Naive B cell (primary cell): ENCODE measurements at regions not wholly inside any gene's neighbourhood (a gene's known extent, or its start where the extent isn't known, plus 50 kb on each side); places are given as distances from the start of the nearest gene placed in this dataset.
"Not testable (repeated sequence)": the region's sequence is repeated elsewhere in the genome, so short reads cannot be mapped to it uniquely, and the experiment has no call there.

ENCODE experiments used
- ATAC-seq, 2 donors: fragments of 150-1000 bp; cut with Tn5 transposase; 2 replicates each; pipeline ENCODE4 v1.10.0; 2021; ENCODE audit warnings: low read depth in 2 of 2, mild to moderate bottlenecking in 2 of 2, moderate library complexity in 2 of 2
- DNase-seq: peaks from one replicate; pipeline ENCODE4 v3.0.0; 2022
- H3K27ac Mint-ChIP-seq, 6 donors: one replicate each; pipeline ENCODE4 v1.8.0; 2020 to 2022; ENCODE audit warnings: mild to moderate bottlenecking in 6 of 6, mixed read lengths in 6 of 6, moderate library complexity in 5 of 6, inconsistent platforms in 2 of 6
- H3K27me3 Mint-ChIP-seq, 3 donors: one replicate each; pipeline ENCODE4 v1.8.0; 2021 to 2022; ENCODE audit warnings: mixed read lengths in 3 of 3, mild to moderate bottlenecking in 1 of 3
- H3K36me3 Mint-ChIP-seq, 2 donors: one replicate each; pipeline ENCODE4 v1.8.0; 2020 to 2022; ENCODE audit warnings: mixed read lengths in 2 of 2, inconsistent platforms in 1 of 2, mild to moderate bottlenecking in 1 of 2
- H3K4me1 Mint-ChIP-seq, 3 donors: one replicate each; pipeline ENCODE4 v1.8.0; 2020 to 2022; ENCODE audit warnings: mixed read lengths in 3 of 3, inconsistent platforms in 1 of 3, mild to moderate bottlenecking in 1 of 3, moderate library complexity in 1 of 3
- H3K4me3 Mint-ChIP-seq, 8 donors: one replicate each; pipeline ENCODE4 v1.8.0; 2020 to 2022; ENCODE audit warnings: mild to moderate bottlenecking in 8 of 8, mixed read lengths in 8 of 8, moderate library complexity in 8 of 8, inconsistent platforms in 2 of 8
- H3K9me3 Mint-ChIP-seq, 7 donors: one replicate each; pipeline ENCODE4 v1.8.0; 2020 to 2022; ENCODE audit warnings: mixed read lengths in 7 of 7, mild to moderate bottlenecking in 5 of 7, inconsistent platforms in 2 of 7, moderate library complexity in 1 of 7

DNA sequence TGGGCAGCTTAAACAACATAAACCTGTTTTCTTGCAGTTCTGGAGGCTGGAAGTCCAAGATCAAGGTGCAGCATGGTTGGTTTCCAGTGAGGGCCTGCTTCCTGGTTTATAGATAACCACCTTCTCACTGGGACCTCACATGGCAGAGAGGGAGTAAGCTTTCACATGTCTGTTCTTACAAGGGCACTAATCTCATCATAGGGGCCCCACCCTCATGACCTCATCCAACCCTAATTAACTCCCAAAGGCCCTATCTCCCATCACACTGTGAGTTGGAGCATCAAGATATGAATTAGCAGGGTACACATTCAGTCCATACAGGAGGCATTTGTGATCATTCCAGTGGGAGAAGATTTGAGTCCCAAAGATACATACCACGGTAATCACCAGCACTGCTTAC, 50.5 kb upstream of the GRIN2A start:
- Mint-ChIP-seq H3K27ac (no peak overlapping the region), H3K4me3 (no peak overlapping the region), H3K36me3 (peaks cover 0 to 14% of the 10 kb centered on the region in 2 donors), H3K4me1 (peaks cover 14 to 33% (median 20%) of the 10 kb centered on the region in 3 donors), H3K27me3 (peaks cover 13 to 18% (median 15%) of the 10 kb centered on the region in 3 donors), H3K9me3 (peaks cover 5 to 26% (median 11%) of the 10 kb centered on the region in 7 donors)
- ATAC-seq (no peak), DNase-seq (no peak)

- Mint-ChIP-seq H3K27me3 (peaks cover 10 to 31% (median 16%) of the 10 kb centered on the region in 3 donors), H3K36me3 (no peaks in the 10 kb centered on the region), H3K27ac (no peak overlapping the region), H3K4me1 (peaks cover 7 to 14% (median 13%) of the 10 kb centered on the region in 3 donors), H3K9me3 (no peaks in the 10 kb centered on the region), H3K4me3 (no peak overlapping the region)
- ATAC-seq (no peak), DNase-seq (no peak)
Measured at GRCh38 chr16:10239640-10240039, 57.4 kb upstream of the GRIN2A start.

- Mint-ChIP-seq H3K9me3 (no peaks in the 10 kb centered on the region), H3K36me3 (no peaks in the 10 kb centered on the region), H3K4me3 (no peak overlapping the region), H3K27me3 (peaks cover 10 to 31% (median 11%) of the 10 kb centered on the region in 3 donors), H3K27ac (peak overlapping the region in 1 of 6 donors; percentile 54), H3K4me1 (peaks cover 7 to 14% (median 13%) of the 10 kb centered on the region in 3 donors)
- no peak for ATAC-seq
- no peak for DNase-seq
Measured at GRCh38 chr16:10240854-10241613, 58.8 kb upstream of the GRIN2A start.

DNA sequence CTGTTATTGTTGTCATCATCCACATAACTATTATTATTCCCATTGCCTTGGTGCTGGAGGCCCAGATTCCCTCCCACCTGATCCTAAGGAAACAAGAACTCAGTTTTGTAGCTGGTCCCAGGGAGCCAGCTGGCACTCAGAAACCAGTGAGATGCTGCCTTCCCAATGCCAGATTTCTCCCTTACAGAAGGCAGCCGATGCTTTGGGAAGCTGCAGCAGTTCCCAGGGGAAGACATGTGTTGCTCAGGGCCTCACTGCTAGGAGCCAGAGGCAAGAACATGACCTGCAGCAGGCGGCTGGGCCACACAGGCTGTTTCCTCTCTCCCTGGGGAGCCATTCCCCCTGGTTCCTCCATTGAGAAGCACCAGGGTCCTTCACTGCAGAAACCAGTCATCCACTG, 59.9 kb upstream of the GRIN2A start:
- Mint-ChIP-seq H3K9me3 (no peaks in the 10 kb centered on the region), H3K27ac (no peak overlapping the region), H3K27me3 (peaks cover 5 to 29% (median 11%) of the 10 kb centered on the region in 3 donors), H3K36me3 (no peaks in the 10 kb centered on the region), H3K4me3 (no peak overlapping the region), H3K4me1 (peaks cover 7 to 14% (median 13%) of the 10 kb centered on the region in 3 donors)
- no peak for DNase-seq
- no peak for ATAC-seq

DNA sequence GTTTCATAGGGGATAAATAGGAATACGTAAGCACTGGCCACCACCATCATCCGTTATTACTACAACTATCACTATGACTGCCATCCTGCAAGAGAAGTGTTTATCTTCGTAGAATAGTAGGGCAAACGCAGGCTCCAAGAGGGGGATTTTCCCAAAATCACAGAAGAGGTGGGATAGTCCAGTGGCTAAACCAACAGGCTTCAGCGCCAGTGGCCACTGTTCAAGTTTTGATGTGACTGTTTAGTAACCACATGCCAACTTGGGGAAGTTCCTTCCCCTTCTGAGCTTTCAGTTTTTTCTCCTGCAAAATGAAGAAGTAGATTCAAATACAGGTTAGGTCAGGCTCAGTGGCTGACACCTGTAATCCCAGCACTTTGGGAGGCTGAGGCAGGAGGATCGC, 60.7 kb upstream of the GRIN2A start:
- H3K27me3 Mint-ChIP-seq: peaks cover 5 to 24% (median 10%) of the 10 kb centered on the region in 3 donors
- H3K4me1 Mint-ChIP-seq: peaks cover 7 to 14% (median 13%) of the 10 kb centered on the region in 3 donors
- ATAC-seq: peak; percentile 34 to 67
- no peaks in the 10 kb centered on the region for H3K36me3 Mint-ChIP-seq
- no peak for DNase-seq
- H3K27ac Mint-ChIP-seq: peak overlapping the region in 3 of 6 donors; percentile 54 to 71 (median 59)
- peak overlapping the region in 1 of 8 donors; percentile 42 for H3K4me3 Mint-ChIP-seq
- no peaks in the 10 kb centered on the region for H3K9me3 Mint-ChIP-seq

DNA sequence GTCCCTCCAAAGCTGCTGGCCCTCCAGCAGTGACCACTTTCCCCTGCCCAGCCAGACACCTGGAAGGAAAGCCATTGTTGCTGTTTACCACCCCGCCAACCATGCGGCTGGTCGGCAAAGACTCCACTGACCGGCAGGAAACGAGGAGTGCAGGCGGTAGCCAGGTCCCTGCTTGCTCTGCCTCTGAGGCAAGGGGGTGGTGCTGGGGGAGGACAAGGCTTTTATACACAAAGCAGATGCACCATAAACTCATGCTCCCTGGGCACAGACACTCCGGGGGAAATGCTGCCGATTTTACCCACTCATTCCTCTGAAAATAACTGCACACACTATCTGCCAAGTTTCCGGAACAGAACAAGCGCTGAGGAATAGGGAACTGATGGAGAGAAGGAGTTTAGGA, 62.8 kb upstream of the GRIN2A start:
- H3K36me3 Mint-ChIP-seq: no peaks in the 10 kb centered on the region
- no peak for ATAC-seq
- peaks cover 0 to 6% (median 0%) of the 10 kb centered on the region in 3 donors for H3K27me3 Mint-ChIP-seq
- H3K4me3 Mint-ChIP-seq: no peak overlapping the region
- H3K27ac Mint-ChIP-seq: no peak overlapping the region
- DNase-seq: no peak
- no peaks in the 10 kb centered on the region for H3K9me3 Mint-ChIP-seq
- H3K4me1 Mint-ChIP-seq: peaks cover 7 to 14% (median 13%) of the 10 kb centered on the region in 3 donors

- no peaks in the 10 kb centered on the region for H3K9me3 Mint-ChIP-seq
- no peaks in the 10 kb centered on the region for H3K4me1 Mint-ChIP-seq
- no peak overlapping the region for H3K27ac Mint-ChIP-seq
- DNase-seq: no peak
- H3K4me3 Mint-ChIP-seq: no peak overlapping the region
- no peaks in the 10 kb centered on the region for H3K27me3 Mint-ChIP-seq
- H3K36me3 Mint-ChIP-seq: no peaks in the 10 kb centered on the region
- no peak for ATAC-seq
Measured at GRCh38 chr16:10250137-10250828, 68.1 kb upstream of the GRIN2A start.

- peaks cover 0 to 7% (median 0%) of the 10 kb centered on the region in 3 donors for H3K27me3 Mint-ChIP-seq
- H3K36me3 Mint-ChIP-seq: no peaks in the 10 kb centered on the region
- no peak for ATAC-seq
- H3K27ac Mint-ChIP-seq: no peak overlapping the region
- no peak for DNase-seq
- no peak overlapping the region for H3K4me3 Mint-ChIP-seq
- H3K4me1 Mint-ChIP-seq: peaks cover 13 to 16% (median 15%) of the 10 kb centered on the region in 3 donors
- H3K9me3 Mint-ChIP-seq: no peaks in the 10 kb centered on the region
Measured at GRCh38 chr16:10252155-10252554, 69.9 kb upstream of the GRIN2A start.

GRCh38 chr16:10253409-10253808, 71.2 kb upstream of the GRIN2A start:
- Mint-ChIP-seq H3K4me1 (peaks cover 17 to 22% (median 21%) of the 10 kb centered on the region in 3 donors), H3K36me3 (no peaks in the 10 kb centered on the region), H3K4me3 (no peak overlapping the region), H3K27ac (no peak overlapping the region), H3K9me3 (no peaks in the 10 kb centered on the region), H3K27me3 (peaks cover 0 to 7% (median 0%) of the 10 kb centered on the region in 3 donors)
- no peak for ATAC-seq
- no peak for DNase-seq

DNA sequence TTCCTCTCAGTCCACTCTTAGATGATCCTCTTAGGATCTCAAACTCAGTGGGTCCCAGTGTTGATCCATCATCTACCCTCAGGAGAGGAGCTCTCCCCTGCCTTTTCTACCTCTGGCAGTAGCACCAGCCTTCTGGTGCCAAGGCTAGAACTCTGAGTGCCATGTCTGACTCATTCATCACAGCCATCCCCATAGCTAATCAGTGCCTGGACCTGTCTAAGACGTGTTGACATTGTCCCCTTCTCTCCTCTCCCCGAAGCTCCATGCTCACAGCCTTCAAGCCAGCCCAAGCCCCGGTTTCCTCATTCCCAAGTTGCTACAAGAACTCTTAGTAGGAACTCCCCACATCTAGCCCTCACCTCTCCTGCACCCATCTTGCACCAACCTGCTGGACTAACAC, 73.5 kb upstream of the GRIN2A start:
- Mint-ChIP-seq H3K9me3 (no peaks in the 10 kb centered on the region), H3K36me3 (no peaks in the 10 kb centered on the region), H3K27ac (peak overlapping the region in 3 of 6 donors; percentile 62 to 95 (median 86)), H3K4me3 (peak overlapping the region in 1 of 8 donors; percentile 21), H3K4me1 (peaks cover 36 to 41% (median 40%) of the 10 kb centered on the region in 3 donors), H3K27me3 (peaks cover 0 to 7% (median 0%) of the 10 kb centered on the region in 3 donors)
- DNase-seq (no peak), ATAC-seq (no peak)

GRCh38 chr16:10256784-10257641, 74.8 kb upstream of the GRIN2A start:
- DNase-seq (peak; percentile 49), ATAC-seq (peak; percentile 85 to 89)
- H3K4me1 Mint-ChIP-seq: peaks cover 39 to 53% (median 50%) of the 10 kb centered on the region in 3 donors
- H3K9me3 Mint-ChIP-seq: no peaks in the 10 kb centered on the region
- peak overlapping the region in 5 of 8 donors; percentile 28 to 77 (median 58) for H3K4me3 Mint-ChIP-seq
- peaks cover 0 to 7% (median 0%) of the 10 kb centered on the region in 3 donors for H3K27me3 Mint-ChIP-seq
- peak overlapping the region; percentile 36 to 91 (median 86) for H3K27ac Mint-ChIP-seq
- no peaks in the 10 kb centered on the region for H3K36me3 Mint-ChIP-seq

GRCh38 chr16:10257642-10258251, 75.5 kb upstream of the GRIN2A start:
- H3K4me3 Mint-ChIP-seq: peak overlapping the region in 3 of 8 donors; percentile 14 to 56 (median 28)
- not testable (repeated sequence) for DNase-seq, H3K27me3 Mint-ChIP-seq, H3K36me3 Mint-ChIP-seq, ATAC-seq, H3K9me3 Mint-ChIP-seq
- H3K27ac Mint-ChIP-seq: peak overlapping the region in 5 of 6 donors; percentile 78 to 91 (median 87)
- peaks cover 44 to 59% (median 55%) of the 10 kb centered on the region in 3 donors for H3K4me1 Mint-ChIP-seq
